Liver (tissue), 8 donors: ENCODE measurements at regions not wholly inside any gene's neighbourhood (a gene's known extent, or its start where the extent isn't known, plus 50 kb on each side); places are given as distances from the start of the nearest gene placed in this dataset.

Source experiments
- DNase-seq: peaks from one replicate; pipeline ENCODE4 v3.0.0-alpha.2; 2017; ENCODE audit warnings: low spot score
- H3K27ac ChIP-seq, 2 donors: one replicate each; pipeline ENCODE4 v1.7.0; 2013; ENCODE audit warnings: inconsistent platforms in 2 of 2, low read length in 2 of 2, control low read depth in 1 of 2, low read depth in 1 of 2, mild to moderate bottlenecking in 1 of 2
- H3K27me3 ChIP-seq, 4 donors: one replicate each; pipeline versions ENCODE4 v1.6.1 to v1.7.0; 2013; ENCODE audit warnings: low read length in 3 of 4, inconsistent platforms in 1 of 4, mild to moderate bottlenecking in 1 of 4, moderate library complexity in 1 of 4; ENCODE audit not compliant: control insufficient read depth in 4 of 4, insufficient read depth in 4 of 4
- H3K36me3 ChIP-seq, 4 donors: one replicate each; pipeline versions ENCODE4 v1.6.1 to v1.7.0; 2013; ENCODE audit warnings: low read length in 3 of 4, mild to moderate bottlenecking in 3 of 4, low read depth in 1 of 4, moderate library complexity in 1 of 4; ENCODE audit not compliant: control insufficient read depth in 4 of 4, insufficient read depth in 3 of 4
- H3K4me1 ChIP-seq, 4 donors: one replicate each; pipeline versions ENCODE4 v1.6.1 to v1.7.0; 2013; ENCODE audit warnings: low read length in 3 of 4, mild to moderate bottlenecking in 3 of 4, moderate library complexity in 1 of 4; ENCODE audit not compliant: control insufficient read depth in 4 of 4, insufficient read depth in 4 of 4
- H3K4me3 ChIP-seq, 3 donors: one replicate each; pipeline versions ENCODE4 v1.6.1 to v1.7.0; 2013; ENCODE audit warnings: low read length in 3 of 3, control low read depth in 1 of 3, low read depth in 1 of 3, mild to moderate bottlenecking in 1 of 3
- H3K9ac ChIP-seq, 2 donors: one replicate each; pipeline ENCODE4 v1.7.0; 2013; ENCODE audit warnings: low read length in 2 of 2, mild to moderate bottlenecking in 2 of 2, moderate library complexity in 2 of 2, control low read depth in 1 of 2, low read depth in 1 of 2
- H3K9me3 ChIP-seq, 4 donors: one replicate each; pipeline versions ENCODE4 v1.6.1 to v1.7.0; 2013; ENCODE audit warnings: low read length in 3 of 4; ENCODE audit not compliant: control insufficient read depth in 4 of 4
- EGR1 ChIP-seq, 2 donors: IDR thresholded peaks; 2 replicates each; pipeline ENCODE4 v1.6.1; 2016 to 2018; ENCODE audit warnings: antibody characterized with exemption in 2 of 2, low read depth in 2 of 2
- FOXA1 ChIP-seq: IDR thresholded peaks from 2 replicates; pipeline ENCODE4 v1.6.1; 2016; ENCODE audit warnings: antibody characterized with exemption
- FOXA2 ChIP-seq: IDR thresholded peaks from 2 replicates; pipeline ENCODE4 v1.6.1; 2016; ENCODE audit warnings: antibody characterized with exemption
- GABPA ChIP-seq, 2 donors: IDR thresholded peaks in 1 of 2; conservative IDR thresholded peaks in 1 of 2; 2 replicates each; pipeline ENCODE4 v1.6.1; 2016; ENCODE audit warnings: antibody characterized with exemption in 2 of 2, mild to moderate bottlenecking in 1 of 2, moderate library complexity in 1 of 2
- HNF4A ChIP-seq, 2 donors: conservative IDR thresholded peaks; 2 replicates each; pipeline ENCODE4 v1.6.1; 2016; ENCODE audit warnings: antibody characterized with exemption in 2 of 2, mild to moderate bottlenecking in 2 of 2
- HNF4G ChIP-seq: IDR thresholded peaks from 2 replicates; pipeline ENCODE4 v1.6.1; 2016; ENCODE audit warnings: antibody characterized with exemption
- JUND ChIP-seq, 2 donors: IDR thresholded peaks; 2 replicates each; pipeline ENCODE4 v1.6.1; 2016; ENCODE audit warnings: antibody characterized with exemption in 2 of 2
- NR2F2 ChIP-seq: IDR thresholded peaks from 2 replicates; pipeline ENCODE4 v1.6.1; 2016; ENCODE audit warnings: antibody characterized with exemption
- RAD21 ChIP-seq, 2 donors: IDR thresholded peaks; 2 replicates each; pipeline ENCODE4 v1.6.1; 2016; ENCODE audit warnings: antibody characterized with exemption in 2 of 2, mild to moderate bottlenecking in 2 of 2
- RXRA ChIP-seq, 2 donors: IDR thresholded peaks; 2 replicates each; pipeline ENCODE4 v1.6.1; 2017 to 2018; ENCODE audit warnings: antibody characterized with exemption in 2 of 2, mild to moderate bottlenecking in 1 of 2
- SP1 ChIP-seq: IDR thresholded peaks from 2 replicates; pipeline ENCODE4 v1.6.1; 2018; ENCODE audit warnings: antibody characterized with exemption, mild to moderate bottlenecking
- TAF1 ChIP-seq: conservative IDR thresholded peaks from 2 replicates; pipeline ENCODE4 v1.6.1; 2016; ENCODE audit warnings: antibody characterized with exemption, mild to moderate bottlenecking
- YY1 ChIP-seq: IDR thresholded peaks from 2 replicates; pipeline ENCODE4 v1.6.1; 2016; ENCODE audit warnings: antibody characterized with exemption, mild to moderate bottlenecking
- WGBS: extraction: QIAGEN DNeasy Blood & Tissue Kit; methylation state at CpG from one replicate; pipeline ENCODE4 v1.1.7; 2013; 5-methylcytosine and 5-hydroxymethylcytosine counted together
- TF ChIP-seq, protein P1 (sequence below): IDR thresholded peaks from 2 replicates; pipeline ENCODE4 v1.6.1; 2016; ENCODE audit warnings: antibody characterized with exemption
- TF ChIP-seq, protein P2 (sequence below): IDR thresholded peaks from 2 replicates; pipeline ENCODE4 v1.6.1; 2016; ENCODE audit warnings: antibody characterized with exemption
- TF ChIP-seq, protein P3 (sequence below): IDR thresholded peaks from 2 replicates; pipeline ENCODE4 v1.6.1; 2016; ENCODE audit warnings: antibody characterized with exemption
- TF ChIP-seq, protein P4 (sequence below): fragments of 150-350 bp; IDR thresholded peaks from 2 replicates; pipeline ENCODE4 v1.5.1; 2017; ENCODE audit warnings: improper control_type of control experiment, low read depth, low read length; ENCODE audit not compliant: missing input control
- TF ChIP-seq, protein P5 (sequence below): IDR thresholded peaks from 2 replicates; pipeline ENCODE4 v1.6.1; 2016; ENCODE audit warnings: antibody characterized with exemption, mild to moderate bottlenecking
- donor health status: healthy.
- donor health status: healthy.
- donor health status: healthy.
- donor health status: healthy.
- donor health status: healthy.

DNA sequence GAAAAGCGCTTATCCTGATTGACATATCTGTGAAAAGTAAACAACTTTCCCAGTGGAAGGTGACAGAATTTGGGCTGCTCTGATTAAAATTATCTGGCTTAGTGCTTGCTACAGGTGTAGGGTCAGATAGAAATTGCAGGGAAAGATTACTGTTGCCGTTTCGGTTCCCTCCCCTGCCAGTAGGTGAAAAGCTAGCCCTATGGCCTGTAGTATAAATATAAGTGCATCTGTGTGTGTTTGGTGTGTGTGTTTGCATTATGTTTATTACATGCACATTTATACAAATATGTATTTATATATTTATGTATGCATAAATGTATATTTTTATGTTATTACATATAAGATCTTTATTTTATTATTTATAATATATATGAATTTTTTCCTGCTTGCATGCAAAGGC lies 72.3 kb upstream of the VOPP1 start:
- TF ChIP-seq JUND (IDR thresholded peaks at IDR 0.05) (no peak), FOXA2 (no peak), SP1 (no peak), EGR1 (IDR thresholded peaks at IDR 0.05; ENCODE audit: low read depth in 2 of 2) (no peak), GABPA (IDR thresholded peaks at IDR 0.05 in 1 of 2, conservative IDR thresholded peaks at IDR 0.05 in 1 of 2) (no peak), RXRA (IDR thresholded peaks at IDR 0.05) (no peak), HNF4A (conservative IDR thresholded peaks at IDR 0.05) (no peak), RAD21 (IDR thresholded peaks at IDR 0.05) (no peak), YY1 (no peak), HNF4G (no peak), NR2F2 (no peak)
- TF ChIP-seq, protein P1, sequence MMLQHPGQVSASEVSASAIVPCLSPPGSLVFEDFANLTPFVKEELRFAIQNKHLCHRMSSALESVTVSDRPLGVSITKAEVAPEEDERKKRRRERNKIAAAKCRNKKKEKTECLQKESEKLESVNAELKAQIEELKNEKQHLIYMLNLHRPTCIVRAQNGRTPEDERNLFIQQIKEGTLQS, result no peak
- TF ChIP-seq, protein P2, sequence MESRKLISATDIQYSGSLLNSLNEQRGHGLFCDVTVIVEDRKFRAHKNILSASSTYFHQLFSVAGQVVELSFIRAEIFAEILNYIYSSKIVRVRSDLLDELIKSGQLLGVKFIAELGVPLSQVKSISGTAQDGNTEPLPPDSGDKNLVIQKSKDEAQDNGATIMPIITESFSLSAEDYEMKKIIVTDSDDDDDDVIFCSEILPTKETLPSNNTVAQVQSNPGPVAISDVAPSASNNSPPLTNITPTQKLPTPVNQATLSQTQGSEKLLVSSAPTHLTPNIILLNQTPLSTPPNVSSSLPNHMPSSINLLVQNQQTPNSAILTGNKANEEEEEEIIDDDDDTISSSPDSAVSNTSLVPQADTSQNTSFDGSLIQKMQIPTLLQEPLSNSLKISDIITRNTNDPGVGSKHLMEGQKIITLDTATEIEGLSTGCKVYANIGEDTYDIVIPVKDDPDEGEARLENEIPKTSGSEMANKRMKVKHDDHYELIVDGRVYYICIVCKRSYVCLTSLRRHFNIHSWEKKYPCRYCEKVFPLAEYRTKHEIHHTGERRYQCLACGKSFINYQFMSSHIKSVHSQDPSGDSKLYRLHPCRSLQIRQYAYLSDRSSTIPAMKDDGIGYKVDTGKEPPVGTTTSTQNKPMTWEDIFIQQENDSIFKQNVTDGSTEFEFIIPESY, result no peak
- TF ChIP-seq, protein P3, sequence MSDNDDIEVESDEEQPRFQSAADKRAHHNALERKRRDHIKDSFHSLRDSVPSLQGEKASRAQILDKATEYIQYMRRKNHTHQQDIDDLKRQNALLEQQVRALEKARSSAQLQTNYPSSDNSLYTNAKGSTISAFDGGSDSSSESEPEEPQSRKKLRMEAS, result no peak
- TF ChIP-seq, protein P4, sequence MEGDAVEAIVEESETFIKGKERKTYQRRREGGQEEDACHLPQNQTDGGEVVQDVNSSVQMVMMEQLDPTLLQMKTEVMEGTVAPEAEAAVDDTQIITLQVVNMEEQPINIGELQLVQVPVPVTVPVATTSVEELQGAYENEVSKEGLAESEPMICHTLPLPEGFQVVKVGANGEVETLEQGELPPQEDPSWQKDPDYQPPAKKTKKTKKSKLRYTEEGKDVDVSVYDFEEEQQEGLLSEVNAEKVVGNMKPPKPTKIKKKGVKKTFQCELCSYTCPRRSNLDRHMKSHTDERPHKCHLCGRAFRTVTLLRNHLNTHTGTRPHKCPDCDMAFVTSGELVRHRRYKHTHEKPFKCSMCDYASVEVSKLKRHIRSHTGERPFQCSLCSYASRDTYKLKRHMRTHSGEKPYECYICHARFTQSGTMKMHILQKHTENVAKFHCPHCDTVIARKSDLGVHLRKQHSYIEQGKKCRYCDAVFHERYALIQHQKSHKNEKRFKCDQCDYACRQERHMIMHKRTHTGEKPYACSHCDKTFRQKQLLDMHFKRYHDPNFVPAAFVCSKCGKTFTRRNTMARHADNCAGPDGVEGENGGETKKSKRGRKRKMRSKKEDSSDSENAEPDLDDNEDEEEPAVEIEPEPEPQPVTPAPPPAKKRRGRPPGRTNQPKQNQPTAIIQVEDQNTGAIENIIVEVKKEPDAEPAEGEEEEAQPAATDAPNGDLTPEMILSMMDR, result no peak
- TF ChIP-seq, protein P5, sequence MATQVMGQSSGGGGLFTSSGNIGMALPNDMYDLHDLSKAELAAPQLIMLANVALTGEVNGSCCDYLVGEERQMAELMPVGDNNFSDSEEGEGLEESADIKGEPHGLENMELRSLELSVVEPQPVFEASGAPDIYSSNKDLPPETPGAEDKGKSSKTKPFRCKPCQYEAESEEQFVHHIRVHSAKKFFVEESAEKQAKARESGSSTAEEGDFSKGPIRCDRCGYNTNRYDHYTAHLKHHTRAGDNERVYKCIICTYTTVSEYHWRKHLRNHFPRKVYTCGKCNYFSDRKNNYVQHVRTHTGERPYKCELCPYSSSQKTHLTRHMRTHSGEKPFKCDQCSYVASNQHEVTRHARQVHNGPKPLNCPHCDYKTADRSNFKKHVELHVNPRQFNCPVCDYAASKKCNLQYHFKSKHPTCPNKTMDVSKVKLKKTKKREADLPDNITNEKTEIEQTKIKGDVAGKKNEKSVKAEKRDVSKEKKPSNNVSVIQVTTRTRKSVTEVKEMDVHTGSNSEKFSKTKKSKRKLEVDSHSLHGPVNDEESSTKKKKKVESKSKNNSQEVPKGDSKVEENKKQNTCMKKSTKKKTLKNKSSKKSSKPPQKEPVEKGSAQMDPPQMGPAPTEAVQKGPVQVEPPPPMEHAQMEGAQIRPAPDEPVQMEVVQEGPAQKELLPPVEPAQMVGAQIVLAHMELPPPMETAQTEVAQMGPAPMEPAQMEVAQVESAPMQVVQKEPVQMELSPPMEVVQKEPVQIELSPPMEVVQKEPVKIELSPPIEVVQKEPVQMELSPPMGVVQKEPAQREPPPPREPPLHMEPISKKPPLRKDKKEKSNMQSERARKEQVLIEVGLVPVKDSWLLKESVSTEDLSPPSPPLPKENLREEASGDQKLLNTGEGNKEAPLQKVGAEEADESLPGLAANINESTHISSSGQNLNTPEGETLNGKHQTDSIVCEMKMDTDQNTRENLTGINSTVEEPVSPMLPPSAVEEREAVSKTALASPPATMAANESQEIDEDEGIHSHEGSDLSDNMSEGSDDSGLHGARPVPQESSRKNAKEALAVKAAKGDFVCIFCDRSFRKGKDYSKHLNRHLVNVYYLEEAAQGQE, result no peak
- 57% methylated on average over 3 of the region's 3 CpGs for WGBS
- Histone ChIP-seq H3K4me1 (no peaks in the 10 kb centered on the region), H3K36me3 (no peaks in the 10 kb centered on the region), H3K27me3 (peaks cover 0 to 4% (median 0%) of the 10 kb centered on the region in 4 donors), H3K9ac (no peak overlapping the region), H3K9me3 (no peaks in the 10 kb centered on the region), H3K4me3 (no peak overlapping the region), H3K27ac (no peak overlapping the region)
- DNase-seq, result no peak

DNA sequence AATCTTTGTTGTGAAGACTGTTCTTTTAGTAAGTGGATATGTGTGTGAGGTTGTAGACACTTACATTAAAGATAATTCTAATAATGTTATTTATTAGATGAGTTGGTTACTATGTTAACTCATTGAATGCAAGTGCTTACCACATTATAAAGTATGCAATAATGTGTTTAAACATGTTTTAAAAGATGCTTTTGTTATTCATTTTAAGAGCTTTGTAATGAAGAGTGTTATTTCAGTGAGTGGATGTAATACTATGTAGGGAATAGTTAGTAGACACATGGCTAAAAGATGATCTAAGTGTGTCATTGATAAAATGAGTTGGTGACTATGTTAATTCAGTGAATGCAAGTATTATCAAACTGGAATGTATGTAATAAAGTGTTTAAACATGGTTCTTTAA lies 70.0 kb upstream of the VOPP1 start:
- no peak for DNase-seq
- no peak overlapping the region for H3K9ac ChIP-seq

More for the DNA sequence above, 70.0 kb upstream of the VOPP1 start:
- H3K4me1 ChIP-seq, result no peaks in the 10 kb centered on the region
- no peak overlapping the region for H3K27ac ChIP-seq
- TF ChIP-seq RAD21 (IDR thresholded peaks at IDR 0.05), result no peak
- no peak for TF ChIP-seq HNF4G
- no peak for TF ChIP-seq SP1
- no peak for TF ChIP-seq TAF1
- no peak for TF ChIP-seq NR2F2
- no peak for TF ChIP-seq FOXA1
- TF ChIP-seq, protein P3, result no peak
- TF ChIP-seq, protein P1, result no peak
- TF ChIP-seq RXRA (IDR thresholded peaks at IDR 0.05), result no peak
- H3K9me3 ChIP-seq, result no peaks in the 10 kb centered on the region
- no peak overlapping the region for H3K4me3 ChIP-seq
- H3K27me3 ChIP-seq, result peaks cover 0 to 4% (median 0%) of the 10 kb centered on the region in 4 donors
- H3K36me3 ChIP-seq, result no peaks in the 10 kb centered on the region
